ENCODE measurements at regions not wholly inside any gene's neighbourhood (a gene's known extent, or its start where the extent isn't known, plus 50 kb on each side); places are given as distances from the start of the nearest gene placed in this dataset.

GRCh38 chr6:104187616-104188015, 672.1 kb downstream of the HACE1 start:
- Mint-ChIP-seq H3K27ac (no peak overlapping the region), H3K4me1 (no peaks in the 10 kb centered on the region), H3K27me3 (no peaks in the 10 kb centered on the region), H3K36me3 (no peaks in the 10 kb centered on the region), H3K4me3 (no peak overlapping the region), H3K9me3 (peaks cover 0 to 10% (median 3%) of the 10 kb centered on the region in 3 donors)

GRCh38 chr6:104186831-104187230, 672.9 kb downstream of the HACE1 start:
- Mint-ChIP-seq H3K9me3 (peaks cover 0 to 10% (median 2%) of the 10 kb centered on the region in 3 donors), H3K4me3 (no peak overlapping the region), H3K27me3 (no peaks in the 10 kb centered on the region), H3K4me1 (no peaks in the 10 kb centered on the region), H3K36me3 (no peaks in the 10 kb centered on the region), H3K27ac (no peak overlapping the region)

DNA sequence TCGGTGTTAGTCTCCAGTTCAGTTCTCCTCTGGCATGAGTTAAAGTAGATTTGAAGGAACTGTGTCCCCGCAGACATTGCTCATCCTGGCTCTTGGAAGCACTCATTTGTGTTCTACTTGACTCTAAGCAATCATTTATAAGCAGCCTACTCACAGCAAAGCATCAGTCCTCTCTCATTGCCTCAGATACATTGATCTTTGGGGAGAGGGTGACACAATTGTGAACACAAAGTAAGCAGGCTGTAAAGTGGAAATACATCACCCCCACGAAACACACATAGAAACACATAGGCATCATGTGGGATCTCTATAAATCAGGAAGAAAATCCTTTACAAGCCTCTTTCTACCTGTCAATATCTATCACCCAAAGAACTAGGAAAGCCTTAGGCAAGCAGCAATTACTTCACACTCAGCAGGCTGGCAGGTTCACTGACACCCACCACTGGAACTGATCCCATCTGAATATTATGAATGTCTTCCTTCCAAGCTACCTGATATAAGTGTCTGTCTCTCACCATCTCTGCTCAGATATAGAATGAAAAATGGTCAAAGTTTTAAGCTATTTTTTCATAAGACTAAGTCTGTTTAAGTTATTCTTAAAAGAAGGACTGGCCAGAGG, 675.8 kb downstream of the HACE1 start:
- no peaks in the 10 kb centered on the region for H3K4me1 Mint-ChIP-seq

DNA sequence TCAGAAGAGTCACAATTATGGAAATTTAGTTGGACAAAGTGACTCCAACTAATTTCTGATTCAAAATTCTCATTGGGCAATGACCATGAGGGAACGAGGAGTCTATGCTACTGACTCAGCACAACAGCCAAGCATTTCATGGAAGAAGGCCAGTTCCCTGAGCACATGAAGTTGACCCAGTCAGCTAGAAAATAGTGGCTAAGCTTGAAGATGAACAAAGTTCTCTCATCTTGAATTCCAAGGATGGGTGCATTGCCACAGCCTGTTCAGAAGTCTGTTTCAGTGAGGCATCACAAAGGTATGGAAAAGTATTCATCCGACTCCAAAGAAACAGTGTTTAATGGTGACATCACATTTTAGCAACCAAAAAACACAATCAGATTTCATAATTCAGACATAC, 676.9 kb downstream of the HACE1 start:
- no peak overlapping the region for H3K4me3 Mint-ChIP-seq
- H3K27ac Mint-ChIP-seq: no peak overlapping the region
- H3K4me1 Mint-ChIP-seq: no peaks in the 10 kb centered on the region
- no peaks in the 10 kb centered on the region for H3K27me3 Mint-ChIP-seq
- peaks cover 0 to 11% (median 3%) of the 10 kb centered on the region in 3 donors for H3K9me3 Mint-ChIP-seq
- no peaks in the 10 kb centered on the region for H3K36me3 Mint-ChIP-seq

More for the DNA sequence above, 675.8 kb downstream of the HACE1 start:
- Mint-ChIP-seq H3K9me3 (peaks cover 0 to 10% (median 3%) of the 10 kb centered on the region in 3 donors), H3K36me3 (no peaks in the 10 kb centered on the region), H3K27me3 (no peaks in the 10 kb centered on the region), H3K27ac (no peak overlapping the region), H3K4me3 (no peak overlapping the region)

GRCh38 chr6:104173668-104174067, 686.1 kb downstream of the HACE1 start:
- Mint-ChIP-seq H3K36me3 (no peaks in the 10 kb centered on the region), H3K27me3 (no peaks in the 10 kb centered on the region), H3K27ac (no peak overlapping the region), H3K9me3 (peaks cover 0 to 2% (median 0%) of the 10 kb centered on the region in 3 donors), H3K4me1 (no peaks in the 10 kb centered on the region), H3K4me3 (no peak overlapping the region)

GRCh38 chr6:104170401-104170800, 689.3 kb downstream of the HACE1 start:
- Mint-ChIP-seq H3K4me3 (no peak overlapping the region), H3K9me3 (peaks cover 0 to 9% (median 2%) of the 10 kb centered on the region in 3 donors), H3K27ac (no peak overlapping the region), H3K4me1 (no peaks in the 10 kb centered on the region), H3K36me3 (no peaks in the 10 kb centered on the region), H3K27me3 (no peaks in the 10 kb centered on the region)

DNA sequence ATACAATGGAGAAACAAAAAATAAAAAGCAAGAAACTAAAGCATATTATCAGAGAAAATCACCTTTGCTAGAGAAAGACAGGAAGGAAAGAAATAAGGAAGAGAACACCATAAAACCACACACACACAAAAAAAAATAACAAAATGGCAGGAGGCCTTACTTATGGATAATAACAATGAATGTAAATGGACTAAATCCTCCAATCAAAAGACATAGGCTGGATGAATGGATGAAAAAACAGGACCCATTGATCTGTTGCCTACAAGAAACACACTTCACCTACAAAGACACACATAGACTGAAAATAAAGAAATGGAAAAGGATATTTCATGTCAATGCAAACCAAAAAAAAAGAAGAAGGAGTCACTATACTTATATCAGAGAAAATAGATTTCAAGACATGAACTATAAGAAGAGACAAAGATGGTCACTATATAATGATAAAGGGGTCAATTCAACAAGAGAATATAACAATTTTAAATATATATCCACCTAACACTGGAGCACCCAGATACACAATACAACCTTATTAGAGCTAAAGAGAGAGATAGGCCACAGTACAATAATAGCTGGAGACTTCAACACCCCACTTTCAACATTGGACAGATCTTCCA, 693.6 kb downstream of the HACE1 start:
- Mint-ChIP-seq H3K27ac (no peak overlapping the region), H3K27me3 (no peaks in the 10 kb centered on the region), H3K4me3 (no peak overlapping the region), H3K9me3 (peaks cover 2 to 12% (median 2%) of the 10 kb centered on the region in 3 donors), H3K4me1 (no peaks in the 10 kb centered on the region), H3K36me3 (no peaks in the 10 kb centered on the region)

- Mint-ChIP-seq H3K9me3 (peaks cover 0 to 12% (median 2%) of the 10 kb centered on the region in 3 donors), H3K36me3 (no peaks in the 10 kb centered on the region), H3K27me3 (no peaks in the 10 kb centered on the region), H3K4me1 (no peaks in the 10 kb centered on the region), H3K27ac (no peak overlapping the region), H3K4me3 (no peak overlapping the region)
Measured at GRCh38 chr6:104162036-104162669, 697.6 kb downstream of the HACE1 start.

- Mint-ChIP-seq H3K27ac (no peak overlapping the region), H3K9me3 (peaks cover 0 to 3% (median 1%) of the 10 kb centered on the region in 3 donors), H3K27me3 (peaks cover 2% of the 10 kb centered on the region), H3K4me3 (no peak overlapping the region), H3K4me1 (no peaks in the 10 kb centered on the region), H3K36me3 (no peaks in the 10 kb centered on the region)
Measured at GRCh38 chr6:104159045-104159618, 700.6 kb downstream of the HACE1 start.

GRCh38 chr6:104143757-104144156, 716.0 kb downstream of the HACE1 start:
- H3K27ac Mint-ChIP-seq: no peak overlapping the region
- no peaks in the 10 kb centered on the region for H3K4me1 Mint-ChIP-seq
- no peaks in the 10 kb centered on the region for H3K36me3 Mint-ChIP-seq
- no peaks in the 10 kb centered on the region for H3K27me3 Mint-ChIP-seq
- no peak overlapping the region for H3K4me3 Mint-ChIP-seq
- H3K9me3 Mint-ChIP-seq: peaks cover 0 to 5% (median 0%) of the 10 kb centered on the region in 3 donors

DNA sequence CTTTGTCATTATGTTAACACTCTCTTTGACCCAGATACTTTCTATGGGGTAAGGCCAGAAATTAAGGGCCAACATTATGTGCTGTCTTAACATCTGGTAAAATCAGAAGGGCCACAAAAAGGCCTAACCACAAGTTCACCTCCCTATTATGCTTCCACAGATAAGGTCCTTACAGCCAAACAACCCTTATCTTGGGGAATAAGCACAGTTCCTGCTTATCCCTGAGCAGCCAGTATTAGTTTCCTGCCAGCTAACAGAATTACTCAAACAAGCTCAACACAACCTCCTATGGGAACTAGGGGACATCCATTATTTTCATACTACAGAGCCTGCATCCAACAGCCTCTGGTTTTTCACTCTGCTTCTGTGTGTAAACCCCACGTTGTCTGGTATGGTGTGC, 724.8 kb downstream of the HACE1 start:
- Mint-ChIP-seq H3K4me1 (no peaks in the 10 kb centered on the region), H3K9me3 (peaks cover 0 to 2% (median 0%) of the 10 kb centered on the region in 3 donors), H3K27me3 (no peaks in the 10 kb centered on the region), H3K4me3 (no peak overlapping the region), H3K27ac (no peak overlapping the region), H3K36me3 (no peaks in the 10 kb centered on the region)

DNA sequence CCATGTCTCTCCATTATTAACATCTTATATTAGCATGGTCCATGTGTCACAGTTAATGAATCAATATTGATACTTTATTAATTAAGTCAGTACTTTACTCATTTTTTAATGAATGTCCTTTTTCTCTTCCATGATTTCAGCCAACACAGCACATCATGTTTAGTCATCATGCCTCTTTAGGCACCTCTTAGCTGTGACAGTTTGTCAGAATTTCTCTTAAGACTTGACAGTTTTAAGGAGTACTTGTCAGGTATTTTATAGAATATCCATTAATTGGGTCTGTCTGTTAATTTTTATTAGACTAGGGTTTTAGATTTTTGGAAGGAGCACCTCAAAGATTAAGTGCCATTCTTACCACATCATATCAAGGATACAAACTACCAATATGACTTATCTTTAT, 729.4 kb downstream of the HACE1 start:
- no peak overlapping the region for H3K4me3 Mint-ChIP-seq
- no peaks in the 10 kb centered on the region for H3K4me1 Mint-ChIP-seq
- H3K27me3 Mint-ChIP-seq: no peaks in the 10 kb centered on the region
- no peaks in the 10 kb centered on the region for H3K36me3 Mint-ChIP-seq
- H3K27ac Mint-ChIP-seq: no peak overlapping the region
- no peaks in the 10 kb centered on the region for H3K9me3 Mint-ChIP-seq

- peak overlapping the region in 1 of 4 donors; percentile 55 for H3K4me3 Mint-ChIP-seq
- no peaks in the 10 kb centered on the region for H3K4me1 Mint-ChIP-seq
Measured at GRCh38 chr6:104126315-104127005, 733.3 kb downstream of the HACE1 start.

GRCh38 chr6:104123227-104123626, 736.5 kb downstream of the HACE1 start:
- H3K4me3 Mint-ChIP-seq: no peak overlapping the region
- H3K36me3 Mint-ChIP-seq: no peaks in the 10 kb centered on the region
- H3K27ac Mint-ChIP-seq: no peak overlapping the region
- H3K27me3 Mint-ChIP-seq: no peaks in the 10 kb centered on the region
- H3K4me1 Mint-ChIP-seq: no peaks in the 10 kb centered on the region
- peaks cover 4 to 10% (median 7%) of the 10 kb centered on the region in 3 donors for H3K9me3 Mint-ChIP-seq

More at GRCh38 chr6:104126315-104127005, 733.3 kb downstream of the HACE1 start:
- H3K27me3 Mint-ChIP-seq: no peaks in the 10 kb centered on the region
- no peaks in the 10 kb centered on the region for H3K36me3 Mint-ChIP-seq
- peaks cover 4 to 5% (median 5%) of the 10 kb centered on the region in 3 donors for H3K9me3 Mint-ChIP-seq
- H3K27ac Mint-ChIP-seq: no peak overlapping the region

GRCh38 chr6:104118274-104118673, 741.4 kb downstream of the HACE1 start:
- no peak overlapping the region for H3K4me3 Mint-ChIP-seq
- no peaks in the 10 kb centered on the region for H3K27me3 Mint-ChIP-seq
- H3K27ac Mint-ChIP-seq: no peak overlapping the region
- H3K4me1 Mint-ChIP-seq: no peaks in the 10 kb centered on the region
- peaks cover 0 to 18% (median 7%) of the 10 kb centered on the region in 3 donors for H3K9me3 Mint-ChIP-seq
- no peaks in the 10 kb centered on the region for H3K36me3 Mint-ChIP-seq
